Tongue (tissue), 1 donor: ENCODE measurements at regions not wholly inside any gene's neighbourhood (a gene's known extent, or its start where the extent isn't known, plus 50 kb on each side); places are given as distances from the start of the nearest gene placed in this dataset.

Experiments
- DNase-seq: peaks from one replicate; pipeline ENCODE4 v3.0.0-alpha.2; 2015

DNA sequence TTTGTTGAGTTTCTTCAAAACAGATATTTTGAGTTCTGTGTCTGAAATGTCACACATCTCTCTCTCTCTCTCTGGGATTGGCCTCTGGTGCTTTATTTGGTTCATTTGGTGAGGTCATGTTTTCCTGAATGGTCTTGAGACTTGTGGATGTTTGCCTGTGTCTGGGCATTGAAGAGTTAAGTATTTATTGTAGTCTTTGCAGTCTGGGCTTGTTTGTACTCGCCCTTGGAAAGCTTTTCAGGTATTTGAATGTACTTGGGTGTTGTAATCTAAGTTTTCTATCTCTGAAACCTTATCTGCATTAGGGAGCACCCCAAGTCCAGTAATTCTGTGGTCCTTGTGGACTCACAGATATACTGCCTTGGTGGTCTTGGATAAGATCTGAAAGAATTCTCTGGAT is 106.7 kb upstream of the PRSS58 start:
- DNase-seq, result no peak

DNA sequence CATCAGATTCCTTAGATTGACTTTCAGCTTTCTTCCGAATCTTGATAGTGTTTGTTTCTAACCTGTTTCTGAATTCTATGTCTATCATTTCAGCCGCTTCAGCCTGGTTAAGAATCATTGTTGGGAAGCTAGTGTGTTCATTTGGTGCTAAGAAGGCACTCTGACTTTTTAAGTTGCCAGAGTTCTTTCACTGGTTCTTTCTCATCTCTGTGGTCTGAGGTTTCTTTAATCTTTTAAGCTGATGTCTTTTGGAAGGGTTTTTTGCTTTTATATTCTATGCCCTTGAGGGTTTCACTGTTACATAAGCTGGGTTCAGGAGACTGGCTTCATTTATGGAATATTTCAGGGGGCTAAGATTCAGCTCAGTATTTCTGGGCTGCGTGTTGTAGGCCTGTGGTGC is 104.5 kb upstream of the PRSS58 start:
- DNase-seq, result no peak

GRCh38 chr7:142359694-142360279 is 101.9 kb upstream of the PRSS58 start:
- no peak for DNase-seq

GRCh38 chr7:142357953-142358520 is 100.2 kb upstream of the PRSS58 start:
- DNase-seq, result peak; percentile 75

DNA sequence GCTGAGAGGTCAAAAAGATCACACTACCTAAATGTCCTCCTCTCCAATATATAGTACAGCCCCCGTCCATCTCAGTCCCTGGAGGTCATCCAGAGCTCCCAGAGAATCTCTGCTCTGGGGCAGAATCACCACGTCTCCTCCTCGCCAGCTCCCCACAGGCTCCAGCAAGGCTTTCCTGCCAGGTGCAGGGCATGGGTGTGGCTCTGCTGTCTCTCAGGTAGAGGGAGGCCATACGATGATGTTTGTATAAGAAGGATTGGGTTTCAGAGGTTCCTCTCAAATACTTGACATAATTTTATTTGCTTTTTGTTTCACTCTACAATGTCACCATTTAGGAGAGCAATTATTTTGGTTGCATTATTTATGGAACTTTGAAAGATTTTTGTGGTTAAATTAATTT is 98.3 kb upstream of the PRSS58 start:
- no peak for DNase-seq

DNA sequence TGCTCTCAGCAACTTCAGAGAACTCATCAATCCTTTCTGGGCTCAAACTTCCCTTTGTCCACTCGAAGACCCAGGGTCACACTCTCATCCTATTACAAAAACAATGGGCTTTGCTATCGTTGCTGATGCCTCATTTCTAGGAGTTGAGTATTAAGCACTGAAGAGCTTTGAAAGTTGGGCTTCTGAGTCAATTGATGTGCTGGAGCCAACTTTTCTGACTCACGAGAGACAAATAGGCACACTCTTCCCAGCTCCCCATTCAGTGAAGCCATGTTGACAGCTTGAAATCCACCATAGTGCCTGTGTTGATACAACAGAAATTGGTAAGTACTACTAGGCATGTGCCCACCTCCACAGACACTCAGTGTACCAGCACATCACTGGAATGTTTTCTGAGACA is 97.5 kb upstream of the PRSS58 start:
- DNase-seq, result no peak

GRCh38 chr7:142353147-142354060 is 95.5 kb upstream of the PRSS58 start:
- DNase-seq, result no peak

DNA sequence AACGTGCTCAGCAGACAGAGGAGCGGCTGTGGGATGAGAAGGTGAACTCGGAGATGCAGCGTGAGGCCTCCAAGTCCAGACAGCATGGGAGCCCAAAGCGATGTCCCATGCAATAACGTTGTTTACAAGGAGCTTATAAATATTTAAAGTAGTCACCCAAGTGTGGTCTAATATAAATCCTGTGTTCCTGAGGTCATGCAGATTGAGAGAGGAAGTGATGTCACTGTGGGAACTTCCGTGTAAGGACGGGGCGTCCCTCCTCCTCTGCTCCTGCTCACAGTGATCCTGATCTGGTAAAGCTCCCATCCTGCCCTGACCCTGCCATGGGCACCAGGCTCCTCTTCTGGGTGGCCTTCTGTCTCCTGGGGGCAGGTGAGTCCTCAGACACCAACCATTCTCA is 94.7 kb upstream of the PRSS58 start:
- no peak for DNase-seq

- DNase-seq, result no peak
These were observed 93.3 kb upstream of the PRSS58 start for GRCh38 chr7:142351145-142351544.

DNA sequence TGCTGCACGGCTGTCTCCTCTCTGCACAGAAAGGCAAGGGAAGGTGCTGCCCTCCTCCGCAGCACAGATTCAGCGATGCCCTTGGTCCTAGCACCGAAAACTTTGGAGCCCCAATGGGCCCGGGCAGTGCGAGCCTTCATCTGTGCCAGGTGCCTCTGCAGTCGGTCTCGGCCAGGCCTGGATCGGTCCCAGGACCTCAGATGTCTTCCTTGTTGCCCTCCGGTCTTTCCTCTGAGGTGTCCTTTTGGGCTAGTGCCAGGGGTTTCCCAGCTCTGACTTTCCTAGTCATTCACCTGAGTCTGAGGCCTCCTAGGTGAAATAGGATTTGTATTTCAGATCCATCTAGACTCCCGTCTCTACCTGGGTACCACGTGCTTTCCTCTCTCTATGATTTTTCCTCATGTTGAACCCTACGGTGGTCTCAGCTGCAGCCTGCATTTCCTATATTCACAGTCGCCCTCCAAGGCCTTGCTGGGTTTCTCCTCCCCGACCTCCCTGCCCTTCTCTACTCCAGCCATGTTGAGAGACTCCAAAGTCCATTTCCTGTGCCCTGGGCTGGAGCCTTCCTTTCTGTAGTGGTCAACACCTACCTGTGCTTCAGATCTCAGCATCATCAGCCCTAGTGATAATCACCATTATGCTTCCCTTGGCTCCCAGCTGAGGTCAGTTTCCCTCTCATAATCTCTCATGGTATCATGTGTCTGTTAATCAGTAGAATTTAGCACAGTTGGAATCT is 92.0 kb upstream of the PRSS58 start:
- DNase-seq, result no peak

- no peak for DNase-seq
These were observed 91.1 kb upstream of the PRSS58 start for GRCh38 chr7:142348921-142349405.

GRCh38 chr7:142348100-142348499 is 90.2 kb upstream of the PRSS58 start:
- DNase-seq, result no peak

DNA sequence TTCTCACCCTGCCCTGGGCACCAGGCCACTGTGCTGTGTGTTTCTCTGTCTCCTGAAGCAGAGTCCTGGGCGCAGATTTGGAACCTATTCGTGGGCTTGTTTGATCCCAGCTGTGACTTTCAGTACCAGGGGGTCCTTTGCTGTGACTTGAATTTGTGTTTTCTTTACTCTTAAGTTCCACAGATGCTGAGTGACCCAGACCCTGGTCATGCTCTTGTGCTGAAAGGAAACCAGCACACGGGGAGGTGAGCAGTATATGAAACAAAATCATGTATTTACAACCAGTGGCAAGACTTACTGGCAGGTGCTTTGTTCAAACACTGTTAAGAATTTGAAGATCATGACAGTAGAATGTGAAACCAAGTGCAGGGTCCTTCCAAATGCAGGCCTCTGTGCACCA is 89.2 kb upstream of the PRSS58 start:
- DNase-seq, result no peak

DNA sequence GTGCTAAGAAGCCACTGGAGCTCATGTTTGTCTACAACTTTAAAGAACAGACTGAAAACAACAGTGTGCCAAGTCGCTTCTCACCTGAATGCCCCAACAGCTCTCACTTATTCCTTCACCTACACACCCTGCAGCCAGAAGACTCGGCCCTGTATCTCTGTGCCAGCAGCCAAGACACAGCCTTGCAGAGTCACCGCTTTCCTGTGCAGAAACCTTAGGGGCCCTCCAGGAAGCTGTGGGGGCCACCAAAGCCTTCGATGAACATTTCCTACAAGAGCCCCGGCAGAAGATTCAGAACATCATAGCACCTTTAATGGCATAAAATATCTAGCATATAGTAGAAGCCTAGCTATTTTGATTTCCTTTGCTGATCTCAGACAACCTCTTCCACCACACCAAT is 88.0 kb upstream of the PRSS58 start:
- no peak for DNase-seq

- DNase-seq, result peak; percentile 41
These were observed 81.0 kb upstream of the PRSS58 start for GRCh38 chr7:142338633-142339501.

- DNase-seq, result peak; percentile 51
These were observed 79.5 kb upstream of the PRSS58 start for GRCh38 chr7:142337054-142338001.

DNA sequence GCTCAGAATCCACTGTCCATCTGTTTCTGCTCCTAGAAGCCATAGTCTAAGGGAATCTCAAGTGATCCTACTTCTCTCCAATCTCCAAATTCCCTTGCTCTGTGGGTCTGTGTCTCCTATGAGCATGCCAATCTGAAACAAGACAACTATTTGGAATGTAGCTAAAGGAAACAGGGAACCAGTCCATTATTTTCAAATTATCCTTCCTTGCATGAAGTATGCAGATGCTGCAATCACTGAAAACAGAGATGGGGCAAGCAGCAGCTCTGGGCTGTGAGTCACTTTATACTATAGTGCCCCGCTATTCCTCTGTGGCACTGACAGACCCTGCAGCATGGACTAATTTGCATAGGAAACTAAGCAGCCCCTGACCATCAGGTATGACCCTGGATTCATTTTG is 76.9 kb upstream of the PRSS58 start:
- DNase-seq, result no peak

GRCh38 chr7:142334236-142334635 is 76.4 kb upstream of the PRSS58 start:
- peak; percentile 34 for DNase-seq

GRCh38 chr7:142332421-142332820 is 74.6 kb upstream of the PRSS58 start:
- no peak for DNase-seq

DNA sequence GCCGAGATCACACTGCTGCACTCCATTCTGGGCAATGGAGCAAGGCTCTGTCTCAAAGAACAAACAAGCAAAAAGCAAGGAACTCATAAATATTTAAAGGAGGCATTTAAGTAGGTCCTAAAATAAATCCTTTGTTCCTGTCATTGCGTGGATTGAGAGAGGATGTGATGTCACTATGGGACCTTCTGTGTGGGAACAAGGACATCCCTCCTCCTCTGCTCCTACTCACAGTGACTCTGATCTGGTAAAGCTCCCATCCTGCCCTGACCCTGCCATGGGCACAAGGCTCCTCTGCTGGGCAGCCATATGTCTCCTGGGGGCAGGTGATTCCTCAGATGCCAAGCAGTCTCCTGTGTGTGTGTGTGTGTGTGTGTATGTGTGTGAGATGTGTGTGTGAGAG is 74.1 kb upstream of the PRSS58 start:
- no peak for DNase-seq
